Activated CD4-positive, CD25-positive, alpha-beta regulatory T cell treated with anti-CD3 and anti-CD28 coated beads, Interleukin-2, amount 50 U/mL, for 24 hours (primary cell): ENCODE measurements at regions not wholly inside any gene's neighbourhood (a gene's known extent, or its start where the extent isn't known, plus 50 kb on each side); places are given as distances from the start of the nearest gene placed in this dataset.
"Not testable (repeated sequence)": the region's sequence is repeated elsewhere in the genome, so short reads cannot be mapped to it uniquely, and the experiment has no call there.

ENCODE experiments used
- ATAC-seq, 2 donors: fragments of 150-1000 bp; cut with Tn5 transposase; one replicate each; pipeline ENCODE4 v1.10.0; 2021; ENCODE audit warnings: mild to moderate bottlenecking in 1 of 2, moderate library complexity in 1 of 2

DNA sequence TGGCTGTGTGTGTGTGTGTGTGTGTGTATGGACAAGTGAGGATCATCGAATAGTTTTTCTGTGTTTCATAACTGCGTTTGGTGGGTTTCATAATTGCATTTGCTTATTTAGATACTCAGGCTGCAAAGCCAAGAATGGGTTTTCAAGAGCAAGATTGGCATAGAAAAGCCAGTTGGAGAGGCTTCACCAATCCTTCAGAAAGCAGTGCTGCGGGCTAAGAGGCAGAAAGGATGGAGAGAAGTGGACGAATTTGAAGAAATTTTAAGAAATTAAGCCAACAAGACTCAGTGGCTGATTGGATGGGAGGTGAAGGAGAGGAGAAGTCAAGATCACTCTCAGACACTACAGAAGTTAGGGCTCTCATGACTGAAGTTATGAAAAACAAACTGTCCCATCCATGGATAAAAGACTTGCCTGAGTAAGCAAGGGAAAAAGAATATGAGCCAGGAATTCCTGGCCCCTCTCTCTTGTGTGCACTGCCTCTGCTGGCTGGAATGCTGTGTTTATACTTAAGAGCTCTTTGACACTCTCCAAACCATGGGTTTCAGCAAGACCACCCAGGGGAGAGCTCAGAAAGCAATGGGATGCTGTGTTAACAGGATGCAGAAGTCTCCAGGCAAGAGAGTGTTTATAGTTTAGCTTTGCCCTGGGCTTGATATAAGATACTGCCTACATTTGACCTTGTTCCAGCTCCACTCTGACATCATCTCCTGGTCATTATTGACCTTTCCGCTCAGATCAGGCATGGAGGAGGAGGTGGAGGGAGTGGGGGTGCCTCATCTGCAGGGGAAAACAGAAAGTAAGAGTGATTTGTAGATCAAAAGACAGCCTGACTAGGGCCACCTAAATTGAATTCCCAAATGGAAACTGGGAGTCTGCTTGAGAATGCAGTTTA is 232.0 kb upstream of the PLXNA2 start:
- no peak for ATAC-seq

DNA sequence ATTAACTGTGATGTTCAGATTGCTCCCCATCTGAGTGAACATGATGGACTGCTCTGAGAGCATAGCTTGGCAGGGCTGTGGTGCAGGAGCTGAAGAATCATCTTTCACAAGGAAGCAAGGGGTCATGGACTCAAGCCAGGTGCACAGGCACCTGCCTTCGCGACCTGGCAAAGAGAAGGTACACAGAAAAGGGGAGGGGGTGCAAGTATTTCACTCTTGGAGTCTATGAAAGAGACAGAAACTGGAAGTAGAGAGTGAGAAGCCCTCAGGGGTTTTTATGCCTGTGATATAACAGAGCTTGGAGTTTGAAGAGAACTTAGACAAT is 232.6 kb upstream of the PLXNA2 start:
- ATAC-seq = no peak

DNA sequence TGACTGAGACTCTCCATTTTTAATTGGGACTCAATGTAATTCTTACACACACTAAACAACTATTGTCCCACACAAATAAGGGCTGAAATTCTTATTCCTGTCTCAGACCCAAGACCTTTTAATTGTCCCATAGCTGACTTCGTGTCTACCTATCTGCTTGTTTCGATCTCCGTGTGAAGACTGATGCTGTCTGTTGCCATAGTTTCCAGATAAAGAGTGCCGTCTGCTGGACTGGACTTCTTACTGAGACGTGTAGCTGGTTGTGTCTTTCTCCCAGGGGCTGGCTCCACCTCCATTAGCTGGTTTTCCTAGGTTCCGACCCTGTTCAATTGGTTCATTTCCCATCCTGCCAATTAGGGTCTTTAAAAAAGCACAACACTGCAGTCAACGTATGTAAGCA is 235.3 kb upstream of the PLXNA2 start:
- ATAC-seq = no peak

GRCh38 chr1:208485512-208485911 is 241.3 kb upstream of the PLXNA2 start:
- ATAC-seq = no peak

- no peak for ATAC-seq
Observed at GRCh38 chr1:208486677-208487076, 242.5 kb upstream of the PLXNA2 start.

DNA sequence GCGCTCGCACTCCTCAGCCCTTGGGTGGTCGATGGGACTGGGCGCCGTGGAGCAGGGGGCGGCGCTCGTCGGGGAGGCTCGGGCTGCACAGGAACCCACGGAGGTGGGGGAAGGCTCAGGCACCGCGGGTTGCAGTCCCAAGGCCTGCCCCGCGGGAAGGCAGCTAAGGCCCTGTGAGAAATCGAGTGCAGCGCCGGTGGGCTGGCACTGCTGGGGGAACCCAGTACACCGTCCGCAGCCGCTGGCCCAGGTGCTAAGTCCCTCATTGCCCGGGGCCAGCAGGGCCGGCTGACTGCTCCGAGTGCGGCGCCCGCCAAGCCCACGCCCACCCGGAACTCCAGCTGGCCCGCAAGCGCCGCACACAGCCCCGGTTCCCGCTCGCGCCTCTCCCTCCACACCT is 244.2 kb upstream of the PLXNA2 start:
- ATAC-seq = not testable (repeated sequence)

- ATAC-seq = no peak
Observed at GRCh38 chr1:208496467-208497371, 252.5 kb upstream of the PLXNA2 start.

DNA sequence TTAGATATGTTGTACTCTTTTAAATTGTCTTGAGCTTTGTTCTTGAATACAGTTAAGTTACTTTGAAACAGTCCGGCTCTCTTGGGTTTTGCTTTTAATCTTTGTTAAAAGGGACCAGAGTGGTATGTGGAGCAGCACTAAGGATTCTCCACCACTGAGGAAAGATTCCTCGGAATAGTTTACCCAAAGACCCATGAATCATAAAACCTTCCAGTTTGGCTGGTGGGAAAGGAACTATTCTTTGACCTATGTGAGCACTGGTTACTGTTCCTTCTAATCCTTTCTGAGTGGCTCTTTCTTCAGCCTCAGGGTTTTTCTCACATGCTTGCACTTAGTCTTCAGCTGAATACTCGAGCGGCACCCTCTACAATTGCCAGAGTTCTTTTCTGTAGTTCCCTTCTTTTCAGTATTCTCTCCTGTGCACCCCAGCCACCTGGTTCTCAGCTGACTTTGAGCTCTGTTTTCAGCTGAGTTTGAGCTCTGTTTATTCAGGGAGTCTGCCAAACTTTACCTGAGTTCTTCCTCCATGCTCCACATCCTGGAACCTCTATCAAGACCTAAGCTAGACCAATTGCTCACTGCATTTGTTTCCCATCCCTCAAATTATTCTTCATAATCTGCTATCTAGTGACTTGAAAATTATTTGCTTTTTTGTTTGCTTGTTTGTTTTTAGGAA is 253.8 kb upstream of the PLXNA2 start:
- ATAC-seq = no peak

- ATAC-seq = no peak
Observed at GRCh38 chr1:208499026-208499425, 254.8 kb upstream of the PLXNA2 start.

DNA sequence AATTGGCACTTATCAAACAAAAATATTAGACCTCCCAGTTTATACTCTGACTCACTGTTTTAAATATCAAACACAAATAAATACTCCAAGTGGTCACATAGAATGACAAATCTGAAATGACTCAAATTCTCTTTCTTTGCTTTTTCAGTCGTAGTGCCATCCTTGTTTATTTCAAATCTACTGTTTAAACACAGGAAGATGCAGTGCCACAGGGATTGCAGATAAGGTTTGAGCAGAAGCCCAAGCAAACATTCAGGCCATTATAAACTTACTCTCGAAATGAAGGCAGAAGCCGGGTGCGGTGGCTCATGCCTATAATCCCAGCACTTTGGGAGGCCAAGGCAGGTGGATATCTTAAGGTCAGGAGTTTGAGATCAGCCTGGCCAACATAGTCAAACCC is 255.4 kb upstream of the PLXNA2 start:
- ATAC-seq = no peak

DNA sequence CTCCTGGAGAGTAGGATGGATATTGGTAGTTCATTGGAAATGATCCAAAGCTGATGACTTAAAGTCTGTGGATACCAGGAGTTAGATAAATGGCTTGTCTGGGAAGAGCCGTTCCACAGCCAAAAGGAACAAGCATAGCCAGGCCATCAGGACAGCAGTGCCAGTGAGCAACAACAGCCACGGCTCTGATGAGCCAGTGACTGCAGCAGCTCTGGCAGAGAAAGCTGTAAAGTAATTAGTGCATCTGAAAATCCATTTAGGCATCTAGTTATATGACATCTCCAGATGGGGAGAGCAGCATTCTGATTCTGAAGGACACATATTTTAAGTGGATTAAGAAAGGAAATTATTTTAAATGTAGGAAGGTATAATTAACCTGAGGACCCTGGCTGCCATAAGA is 256.2 kb upstream of the PLXNA2 start:
- ATAC-seq = no peak

GRCh38 chr1:208501542-208501941 is 257.4 kb upstream of the PLXNA2 start:
- ATAC-seq = no peak

DNA sequence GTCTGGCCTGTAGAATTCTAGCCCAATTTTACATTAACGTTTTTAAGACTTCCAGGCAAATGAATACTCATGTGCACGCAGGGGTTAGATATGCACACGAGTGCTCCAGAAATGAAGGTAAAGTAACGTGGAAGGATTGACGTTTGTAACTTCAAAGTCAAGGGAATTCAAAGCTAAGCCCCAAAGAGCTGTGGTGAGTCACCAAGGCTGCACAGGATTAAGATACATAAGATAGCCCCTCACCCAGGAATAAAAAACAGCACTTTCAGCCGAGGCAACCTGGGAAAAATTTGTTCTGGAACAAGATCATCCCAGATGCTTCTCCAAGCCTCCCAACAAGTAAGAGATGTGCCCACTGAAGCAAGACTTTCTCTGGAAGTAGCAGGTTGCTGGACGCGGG is 259.6 kb upstream of the PLXNA2 start:
- ATAC-seq = no peak

- no peak for ATAC-seq
Observed at GRCh38 chr1:208506812-208507211, 262.6 kb upstream of the PLXNA2 start.

DNA sequence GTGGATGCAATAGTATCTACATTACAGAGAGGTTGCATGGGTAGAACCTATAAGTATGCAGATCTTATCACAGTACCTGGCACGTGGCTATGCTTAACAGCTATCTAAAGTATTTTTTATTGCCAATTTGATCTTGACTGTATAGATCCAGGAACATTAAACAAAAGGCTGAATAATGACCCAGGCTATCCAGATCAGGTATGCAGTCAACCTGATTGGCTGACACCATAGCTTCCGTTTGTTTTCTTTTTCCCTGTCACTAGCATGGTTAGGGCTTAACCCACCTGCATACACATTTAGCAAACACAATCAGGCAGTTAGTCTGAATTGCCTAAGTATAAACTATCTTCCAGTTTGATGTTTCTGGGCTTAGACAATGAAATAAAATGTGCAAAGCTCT is 264.9 kb upstream of the PLXNA2 start:
- no peak for ATAC-seq

- ATAC-seq = no peak
Observed at GRCh38 chr1:208510192-208510952, 266.2 kb upstream of the PLXNA2 start.

DNA sequence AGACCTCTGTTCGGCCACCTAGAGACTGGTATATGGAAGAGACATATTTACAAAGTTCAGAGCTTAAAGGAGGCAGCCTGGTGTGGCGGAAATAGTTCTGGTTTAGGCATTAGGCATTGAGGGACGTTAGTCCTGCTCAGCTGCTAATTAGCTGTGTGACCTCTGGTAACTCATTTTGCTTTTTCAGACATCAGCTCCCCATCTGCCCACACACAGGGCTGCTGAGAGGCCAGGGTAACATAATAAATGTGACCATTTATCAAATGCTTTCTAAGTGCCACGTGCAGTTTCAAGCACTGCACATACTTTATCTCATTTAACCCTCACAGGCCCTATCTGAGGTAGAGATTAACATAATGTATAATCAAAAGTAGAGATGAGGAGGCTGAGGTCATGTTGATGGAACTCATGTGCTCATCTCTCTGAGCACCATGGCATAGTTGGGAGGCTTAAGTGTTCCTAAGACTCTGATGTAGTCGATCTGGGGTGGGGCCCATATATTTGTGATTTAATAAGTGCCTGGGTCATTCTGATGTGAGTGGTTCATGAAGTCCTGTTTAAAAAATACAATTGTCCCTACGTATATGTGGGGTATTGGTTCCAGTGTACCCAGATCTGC is 267.2 kb upstream of the PLXNA2 start:
- ATAC-seq = no peak

- no peak for ATAC-seq
Observed at GRCh38 chr1:208513799-208514198, 269.6 kb upstream of the PLXNA2 start.

GRCh38 chr1:208515129-208515528 is 270.9 kb upstream of the PLXNA2 start:
- no peak for ATAC-seq

DNA sequence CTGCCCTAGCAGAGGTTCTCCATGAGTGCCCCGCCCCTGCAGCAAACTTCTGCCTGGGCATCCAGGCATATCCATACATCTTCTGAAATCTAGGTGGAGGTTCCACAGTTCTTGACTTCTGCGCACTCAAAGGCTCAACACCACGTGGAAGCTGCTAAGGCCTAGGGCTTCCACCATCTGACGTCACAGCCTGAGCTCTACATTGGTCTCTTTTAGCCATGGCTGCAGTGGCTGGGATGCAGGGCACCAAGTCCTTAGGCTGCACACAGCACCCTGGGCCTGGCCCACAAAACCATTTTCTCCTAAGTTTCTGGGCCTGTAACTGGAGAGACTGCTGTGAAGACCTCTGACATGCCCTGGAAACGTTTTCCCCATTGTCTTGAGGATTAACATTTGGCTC is 272.6 kb upstream of the PLXNA2 start:
- ATAC-seq = no peak

DNA sequence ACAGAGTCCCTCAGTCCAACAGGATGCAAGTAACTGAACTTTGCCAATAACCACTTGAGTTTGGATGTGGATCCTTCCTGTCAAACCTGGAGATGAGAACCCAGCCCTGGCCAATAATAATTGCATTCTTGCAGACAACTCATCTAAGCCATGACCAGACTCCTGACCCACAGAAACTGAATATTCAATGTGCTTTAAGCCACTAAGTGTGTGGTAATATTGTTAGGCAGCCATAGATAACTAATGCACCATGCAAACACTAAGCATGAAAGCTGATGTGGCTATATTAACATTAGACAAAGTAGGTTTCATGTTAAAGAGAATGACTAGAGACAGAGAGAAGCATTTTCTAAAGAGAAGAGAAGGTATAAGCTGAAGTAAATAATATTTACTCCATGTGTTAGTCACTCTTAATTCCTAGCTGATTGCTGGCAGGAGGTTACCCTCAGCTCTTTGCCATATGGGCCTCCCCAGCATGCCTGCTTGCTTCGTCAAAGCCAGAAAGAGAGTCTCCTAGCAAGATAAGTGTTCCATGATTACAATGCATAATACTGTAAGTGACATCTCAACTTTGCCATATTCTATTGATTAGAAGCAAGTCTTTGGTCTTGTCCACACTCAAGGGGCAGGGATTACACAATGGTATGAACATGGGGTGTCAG is 276.4 kb upstream of the PLXNA2 start:
- ATAC-seq = no peak

GRCh38 chr1:208521534-208521933 is 277.4 kb upstream of the PLXNA2 start:
- ATAC-seq = no peak
